Neural cell (in vitro differentiated cells): ENCODE measurements at regions not wholly inside any gene's neighbourhood (a gene's known extent, or its start where the extent isn't known, plus 50 kb on each side); places are given as distances from the start of the nearest gene placed in this dataset.

Experiments used
- CTCF ChIP-seq: fragments of 450-650 bp; IDR thresholded peaks from 2 replicates; pipeline ENCODE4 v1.5.1; 2014; ENCODE audit warnings: antibody characterized with exemption, mild to moderate bottlenecking, moderate library complexity; ENCODE audit not compliant: poor library complexity, severe bottlenecking
- RAD21 ChIP-seq: fragments of 450-650 bp; conservative IDR thresholded peaks from 2 replicates; pipeline ENCODE4 v1.6.1; 2014; ENCODE audit warnings: antibody characterized with exemption, mild to moderate bottlenecking, moderate library complexity

DNA sequence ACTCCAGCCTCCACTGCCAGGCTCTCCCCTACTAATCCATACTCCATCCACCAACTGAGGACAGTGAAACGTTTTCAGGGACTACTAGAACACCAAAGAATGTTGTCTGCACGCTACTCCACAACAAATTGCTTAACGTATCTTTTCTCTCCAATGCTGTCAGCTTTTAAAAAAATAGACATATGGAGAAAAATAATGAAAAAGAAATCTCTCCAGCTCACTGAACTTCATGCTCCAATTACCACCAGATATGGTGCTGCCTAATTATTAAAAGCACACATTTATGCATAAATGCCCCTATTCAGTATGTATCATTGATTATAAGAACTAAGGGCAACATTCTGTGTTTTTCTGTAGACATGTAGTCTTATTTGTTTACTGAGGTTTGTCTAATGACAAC lies 672.2 kb upstream of the ANO3 start:
- TF ChIP-seq CTCF, result no peak
- TF ChIP-seq RAD21, result no peak
